KOPT-K1 (cell line): ENCODE measurements at regions not wholly inside any gene's neighbourhood (a gene's known extent, or its start where the extent isn't known, plus 50 kb on each side); places are given as distances from the start of the nearest gene placed in this dataset.

Source experiments
- H3K27ac ChIP-seq: fragments of 200-600 bp; sonication (generic); 2 replicates; pipeline ENCODE4 v1.5.1; 2016; ENCODE audit warnings: antibody characterized with exemption, mild to moderate bottlenecking, low read depth, low read length; ENCODE audit not compliant: poor library complexity, severe bottlenecking
- H3K36me3 ChIP-seq: fragments of 200-600 bp; sonication (generic); 2 replicates; pipeline ENCODE4 v1.5.1; 2017; ENCODE audit warnings: antibody characterized with exemption, mild to moderate bottlenecking, low read length, moderate library complexity; ENCODE audit not compliant: insufficient read depth
- H3K9me3 ChIP-seq: fragments of 200-600 bp; sonication (generic); 2 replicates; pipeline ENCODE4 v1.5.1; 2017; ENCODE audit warnings: antibody characterized with exemption, low read length, mild to moderate bottlenecking; ENCODE audit not compliant: insufficient read depth, poor library complexity, severe bottlenecking

GRCh38 chr3:99499235-99500158, 138.9 kb upstream of the COL8A1 start:
- Histone ChIP-seq H3K27ac (no peak overlapping the region), H3K9me3 (no peaks in the 10 kb centered on the region), H3K36me3 (no peaks in the 10 kb centered on the region)

GRCh38 chr3:99498550-99499234, 139.7 kb upstream of the COL8A1 start:
- H3K27ac ChIP-seq = no peak overlapping the region
- H3K36me3 ChIP-seq = no peaks in the 10 kb centered on the region
- no peaks in the 10 kb centered on the region for H3K9me3 ChIP-seq

- Histone ChIP-seq H3K27ac (no peak overlapping the region), H3K36me3 (no peaks in the 10 kb centered on the region), H3K9me3 (no peaks in the 10 kb centered on the region)
These were observed 150.5 kb upstream of the COL8A1 start for GRCh38 chr3:99487894-99488293.

- Histone ChIP-seq H3K27ac (no peak overlapping the region), H3K9me3 (no peaks in the 10 kb centered on the region)
These were observed 153.1 kb upstream of the COL8A1 start for GRCh38 chr3:99485286-99485685.

GRCh38 chr3:99484871-99485270, 153.5 kb upstream of the COL8A1 start:
- Histone ChIP-seq H3K27ac (no peak overlapping the region), H3K36me3 (no peaks in the 10 kb centered on the region), H3K9me3 (no peaks in the 10 kb centered on the region)

More at GRCh38 chr3:99485286-99485685, 153.1 kb upstream of the COL8A1 start:
- H3K36me3 ChIP-seq = no peaks in the 10 kb centered on the region

- no peaks in the 10 kb centered on the region for H3K9me3 ChIP-seq
- H3K27ac ChIP-seq = no peak overlapping the region
- no peaks in the 10 kb centered on the region for H3K36me3 ChIP-seq
These were observed 154.6 kb upstream of the COL8A1 start for GRCh38 chr3:99483841-99484240.

- Histone ChIP-seq H3K36me3 (no peaks in the 10 kb centered on the region), H3K27ac (no peak overlapping the region), H3K9me3 (no peaks in the 10 kb centered on the region)
These were observed 156.2 kb upstream of the COL8A1 start for GRCh38 chr3:99482191-99482590.

GRCh38 chr3:99481561-99481960, 156.8 kb upstream of the COL8A1 start:
- no peaks in the 10 kb centered on the region for H3K36me3 ChIP-seq

GRCh38 chr3:99479768-99480167, 158.6 kb upstream of the COL8A1 start:
- Histone ChIP-seq H3K9me3 (no peaks in the 10 kb centered on the region), H3K36me3 (no peaks in the 10 kb centered on the region)

More at GRCh38 chr3:99481561-99481960, 156.8 kb upstream of the COL8A1 start:
- Histone ChIP-seq H3K9me3 (no peaks in the 10 kb centered on the region), H3K27ac (no peak overlapping the region)

GRCh38 chr3:99477650-99478049, 160.7 kb upstream of the COL8A1 start:
- Histone ChIP-seq H3K9me3 (no peaks in the 10 kb centered on the region), H3K27ac (no peak overlapping the region), H3K36me3 (no peaks in the 10 kb centered on the region)

More at GRCh38 chr3:99479768-99480167, 158.6 kb upstream of the COL8A1 start:
- H3K27ac ChIP-seq = no peak overlapping the region

GRCh38 chr3:99475229-99475628, 163.2 kb upstream of the COL8A1 start:
- no peaks in the 10 kb centered on the region for H3K36me3 ChIP-seq
- no peaks in the 10 kb centered on the region for H3K9me3 ChIP-seq
- H3K27ac ChIP-seq = no peak overlapping the region

- Histone ChIP-seq H3K36me3 (no peaks in the 10 kb centered on the region), H3K9me3 (no peaks in the 10 kb centered on the region), H3K27ac (no peak overlapping the region)
These were observed 163.6 kb upstream of the COL8A1 start for GRCh38 chr3:99474776-99475175.

GRCh38 chr3:99473321-99473751, 165.1 kb upstream of the COL8A1 start:
- Histone ChIP-seq H3K36me3 (no peaks in the 10 kb centered on the region), H3K9me3 (no peaks in the 10 kb centered on the region), H3K27ac (no peak overlapping the region)

- Histone ChIP-seq H3K36me3 (no peaks in the 10 kb centered on the region), H3K9me3 (no peaks in the 10 kb centered on the region), H3K27ac (no peak overlapping the region)
These were observed 166.0 kb upstream of the COL8A1 start for GRCh38 chr3:99472385-99472784.
